ENCODE measurements at regions not wholly inside any gene's neighbourhood (a gene's known extent, or its start where the extent isn't known, plus 50 kb on each side); places are given as distances from the start of the nearest gene placed in this dataset.

- DNase-seq = no peak
Observed at GRCh38 chr2:128475427-128476211, 157.0 kb upstream of the HS6ST1 start.

DNA sequence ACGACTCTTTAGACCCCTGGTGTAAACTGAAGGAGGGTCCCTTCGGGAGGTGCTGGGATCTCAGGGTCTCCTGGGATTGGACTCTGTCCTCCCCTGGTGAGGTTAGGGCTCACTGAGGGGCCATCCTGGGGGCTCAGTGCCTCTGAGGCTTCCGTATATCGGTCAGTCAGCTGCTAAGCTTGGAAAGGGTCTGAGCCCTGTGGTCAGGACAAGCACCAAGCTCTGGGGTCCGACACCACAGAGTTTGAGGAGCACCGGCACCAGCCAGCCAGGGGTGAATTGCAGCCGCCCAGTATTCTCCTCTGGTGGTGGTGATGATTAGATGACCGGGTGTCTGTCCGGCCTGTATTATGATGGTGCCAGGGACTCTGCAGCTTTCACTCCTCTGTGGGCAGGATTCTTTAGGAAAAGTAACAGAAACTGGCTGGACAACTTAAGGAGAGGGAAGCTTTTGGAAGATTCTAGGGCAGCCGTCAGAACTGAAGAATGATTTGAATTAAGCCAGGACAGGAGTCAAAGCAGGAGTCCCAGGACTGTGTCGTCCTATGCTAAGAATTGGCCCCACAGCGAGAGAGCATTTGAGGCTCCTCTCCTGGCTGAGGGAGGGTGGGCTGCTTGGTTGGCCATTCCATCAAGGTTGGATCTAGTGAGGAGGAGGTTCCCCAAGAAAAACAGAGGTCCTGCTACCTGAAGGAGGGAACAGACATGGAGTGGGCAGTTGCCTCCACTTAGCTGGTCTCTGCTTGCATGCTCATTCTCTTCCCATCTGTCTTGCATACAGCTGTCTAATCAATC, 158.6 kb upstream of the HS6ST1 start:
- no peak for DNase-seq

GRCh38 chr2:128477891-128478290, 159.2 kb upstream of the HS6ST1 start:
- no peak for DNase-seq

GRCh38 chr2:128485761-128486639, 167.3 kb upstream of the HS6ST1 start:
- no peak for DNase-seq

DNA sequence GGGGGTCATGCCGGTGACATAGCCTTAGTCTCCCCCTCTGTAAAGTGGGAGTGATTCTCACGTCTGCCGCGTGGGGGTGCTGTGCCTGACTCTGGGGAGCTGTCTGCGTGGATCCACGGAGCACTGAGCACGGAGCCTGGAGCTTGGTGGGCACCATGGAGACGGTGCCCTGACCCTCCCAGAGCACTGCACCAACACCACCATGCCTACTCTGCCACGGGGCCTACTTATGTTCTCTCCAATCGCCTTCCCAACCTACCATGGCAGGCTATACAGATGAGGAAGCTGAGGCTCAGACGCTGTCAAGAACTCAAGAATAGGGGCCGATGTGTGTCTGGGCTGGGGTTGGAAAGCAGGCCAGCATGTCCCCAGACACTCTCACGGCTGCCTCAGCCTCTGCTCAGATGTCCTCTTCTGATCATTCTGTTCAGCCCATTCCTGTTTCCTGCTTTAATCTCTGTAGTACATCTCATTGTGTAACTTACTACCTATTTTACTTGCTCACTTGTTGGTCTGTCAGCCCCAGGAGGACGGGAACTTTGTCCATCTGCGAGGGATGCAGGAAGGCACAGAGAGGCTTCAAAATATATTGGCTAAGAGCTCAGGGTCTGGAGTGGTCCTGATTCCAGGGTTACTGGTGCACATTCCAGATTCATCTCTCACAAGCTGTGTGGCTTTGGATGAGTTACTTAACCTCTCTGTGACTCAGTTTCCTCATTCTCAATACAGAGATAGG, 168.1 kb upstream of the HS6ST1 start:
- DNase-seq = no peak

DNA sequence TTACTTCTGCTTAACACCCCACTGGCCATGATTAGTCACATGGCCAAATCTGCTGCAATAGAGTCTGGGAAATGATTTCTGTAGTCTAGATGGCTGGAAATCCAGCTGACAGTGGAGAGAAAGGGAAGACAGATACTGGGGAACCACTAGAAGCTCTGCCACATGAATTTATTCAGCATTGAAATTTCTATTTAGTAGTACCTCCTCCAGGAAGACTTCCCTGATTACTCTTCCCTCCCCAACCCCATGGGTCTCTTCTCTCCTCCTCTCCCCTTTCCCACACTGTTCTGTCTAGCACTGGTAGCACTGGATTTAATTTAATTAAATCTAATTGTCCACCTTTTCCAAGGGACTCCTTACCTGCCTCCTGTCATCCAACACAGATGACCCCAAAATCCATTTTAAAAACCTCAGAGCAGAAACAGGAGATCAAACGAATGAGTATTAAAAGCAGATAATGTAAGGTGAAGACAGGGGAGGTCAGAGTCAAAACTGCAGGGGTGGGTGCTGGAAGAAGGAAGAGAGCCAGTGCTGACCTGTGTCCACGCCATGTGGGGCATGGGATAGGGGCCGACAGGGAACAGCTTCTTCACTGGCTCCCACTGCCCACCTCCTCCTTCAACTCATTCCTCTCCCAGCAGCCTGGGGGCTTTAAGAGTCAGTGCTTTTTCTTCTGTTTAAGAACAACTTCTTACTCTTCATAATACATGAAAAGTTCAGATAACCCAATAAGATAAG, 169.2 kb upstream of the HS6ST1 start:
- DNase-seq = no peak

GRCh38 chr2:128488434-128488833, 169.8 kb upstream of the HS6ST1 start:
- no peak for DNase-seq

GRCh38 chr2:128489526-128490273, 171.0 kb upstream of the HS6ST1 start:
- DNase-seq = no peak

DNA sequence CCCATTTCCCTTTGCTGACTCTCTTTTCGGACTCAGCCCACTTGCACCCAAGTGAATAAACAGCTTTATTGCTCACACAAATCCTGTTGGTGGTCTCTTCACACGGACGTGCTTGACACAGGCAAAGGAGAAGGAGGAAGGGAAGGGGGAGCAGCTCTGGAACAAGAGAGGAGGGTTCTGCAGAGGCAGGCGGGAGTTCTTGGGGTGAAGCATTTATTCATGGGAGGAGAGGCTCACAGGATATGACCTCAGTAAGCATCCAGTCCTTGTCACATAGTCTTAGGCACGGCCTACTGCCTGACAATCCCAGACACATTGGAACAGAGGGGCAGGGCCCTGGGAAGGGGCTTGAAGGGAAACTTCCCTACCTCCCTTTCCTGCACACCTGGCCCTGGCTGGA, 171.7 kb upstream of the HS6ST1 start:
- DNase-seq = no peak

DNA sequence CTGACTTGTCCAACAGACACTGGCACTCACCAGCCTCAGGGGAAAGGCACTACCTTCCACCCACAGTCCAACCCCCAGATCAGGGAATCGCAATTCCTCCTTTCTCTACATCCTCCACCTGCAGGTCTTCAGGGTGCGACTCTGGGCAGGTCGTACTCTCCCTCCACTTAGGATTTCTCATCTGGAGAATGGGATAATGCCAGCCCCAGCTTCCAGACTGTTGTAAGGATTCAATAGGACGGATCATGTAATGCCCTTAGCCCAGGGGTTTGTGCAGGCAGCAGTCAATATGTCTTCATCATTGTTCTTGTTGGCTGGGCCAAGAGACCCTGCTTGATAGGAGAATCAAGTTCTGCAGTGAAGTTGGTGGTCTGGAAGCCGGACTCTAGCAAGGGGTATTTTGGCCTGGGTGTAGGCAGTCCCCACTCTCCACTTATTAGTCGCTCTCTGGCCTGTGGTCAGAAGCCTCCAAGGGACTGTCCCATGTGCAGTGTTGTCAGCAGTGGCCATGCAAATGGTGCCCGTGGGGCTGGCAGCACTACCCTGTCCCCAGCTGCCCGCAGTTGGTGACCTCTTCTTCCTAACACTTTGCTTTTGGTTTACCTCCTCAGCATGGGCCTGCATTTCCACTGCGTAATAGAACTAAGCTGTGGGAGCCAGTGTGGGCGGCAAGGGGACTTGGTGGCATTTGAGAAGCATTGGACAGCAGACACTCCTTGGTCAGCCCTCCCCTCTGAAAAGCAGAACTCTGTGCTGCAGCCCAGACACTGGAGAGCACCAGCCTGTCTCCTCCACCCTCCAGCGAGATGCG, 172.4 kb upstream of the HS6ST1 start:
- DNase-seq = no peak

GRCh38 chr2:128491692-128492244, 173.1 kb upstream of the HS6ST1 start:
- DNase-seq = no peak

- no peak for DNase-seq
Observed at GRCh38 chr2:128492966-128493811, 174.5 kb upstream of the HS6ST1 start.

- DNase-seq = no peak
Observed at GRCh38 chr2:128493880-128494279, 175.2 kb upstream of the HS6ST1 start.

DNA sequence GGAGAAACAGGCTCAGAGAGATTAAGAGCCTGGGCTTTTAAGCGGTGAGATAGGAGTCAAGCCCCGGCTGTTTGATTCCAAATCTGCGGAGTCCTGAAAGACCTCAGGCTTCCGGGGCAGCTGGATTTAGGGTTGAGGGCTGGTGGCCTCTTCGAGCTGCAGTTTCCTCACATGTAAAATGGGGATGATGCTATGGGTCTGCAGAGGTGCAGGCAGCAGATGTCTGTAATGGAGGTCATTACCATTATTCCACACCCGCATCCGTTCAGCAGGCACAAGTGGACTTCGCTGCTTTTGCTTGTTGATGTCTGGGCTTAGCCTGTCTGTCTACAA, 175.6 kb upstream of the HS6ST1 start:
- no peak for DNase-seq

DNA sequence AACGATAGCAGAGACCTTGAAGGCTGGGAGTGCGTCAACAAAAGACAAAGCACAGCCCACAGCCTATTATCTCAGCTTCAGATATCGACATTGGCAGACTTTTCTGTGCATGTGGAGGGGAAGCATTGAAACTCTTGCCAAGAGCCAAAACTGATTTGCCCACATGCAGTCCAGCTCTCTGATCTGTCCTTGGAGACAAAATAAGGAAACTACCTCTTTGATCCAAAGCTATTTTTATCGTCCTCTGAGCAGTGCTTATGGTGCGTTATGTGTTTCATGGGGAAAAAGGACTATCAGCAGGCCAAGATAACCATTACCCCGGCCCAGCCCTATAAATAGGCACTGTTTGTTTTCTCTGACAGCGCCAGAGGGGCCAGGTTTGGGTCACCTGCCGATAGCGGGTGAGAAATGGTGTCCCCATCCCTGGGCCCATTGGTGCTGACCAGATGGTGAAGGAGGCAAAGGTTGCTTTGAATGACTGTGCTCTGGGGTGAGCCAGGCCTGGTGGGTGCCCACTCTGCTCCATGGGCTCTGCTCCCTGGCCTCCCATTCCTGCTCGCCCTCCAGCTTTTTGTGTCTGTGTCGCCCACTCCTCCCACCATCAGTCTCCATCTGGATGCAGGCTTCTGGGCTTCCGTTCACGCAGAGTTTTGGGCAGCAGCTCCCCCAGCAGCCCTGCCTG, 176.1 kb upstream of the HS6ST1 start:
- no peak for DNase-seq

DNA sequence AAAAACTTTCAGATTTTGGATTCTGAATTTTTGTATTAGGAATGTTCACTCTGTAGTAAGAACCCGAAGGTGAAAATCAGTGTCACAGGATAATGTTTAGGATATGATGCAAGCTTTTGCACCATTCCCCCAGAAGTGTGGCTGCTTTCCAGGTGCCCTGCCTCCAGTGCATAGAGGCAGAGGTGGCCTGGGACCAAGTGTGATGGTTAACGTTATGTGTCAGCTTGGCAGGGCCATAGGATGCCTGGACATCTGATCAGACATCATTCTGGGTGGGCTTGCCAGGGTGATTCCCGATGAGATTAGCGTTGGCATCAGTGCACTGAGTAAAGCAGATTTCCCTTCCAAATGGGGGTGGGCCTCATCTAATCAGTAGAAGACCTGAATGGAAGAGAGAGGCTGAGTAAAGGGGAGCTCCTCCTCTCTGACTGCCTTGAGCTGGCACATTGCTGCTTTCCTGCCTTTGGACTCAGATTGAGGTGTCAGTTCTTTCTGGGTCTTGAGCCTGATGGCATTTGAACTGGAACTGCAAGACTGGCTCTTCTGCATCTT, 177.4 kb upstream of the HS6ST1 start:
- DNase-seq = no peak

DNA sequence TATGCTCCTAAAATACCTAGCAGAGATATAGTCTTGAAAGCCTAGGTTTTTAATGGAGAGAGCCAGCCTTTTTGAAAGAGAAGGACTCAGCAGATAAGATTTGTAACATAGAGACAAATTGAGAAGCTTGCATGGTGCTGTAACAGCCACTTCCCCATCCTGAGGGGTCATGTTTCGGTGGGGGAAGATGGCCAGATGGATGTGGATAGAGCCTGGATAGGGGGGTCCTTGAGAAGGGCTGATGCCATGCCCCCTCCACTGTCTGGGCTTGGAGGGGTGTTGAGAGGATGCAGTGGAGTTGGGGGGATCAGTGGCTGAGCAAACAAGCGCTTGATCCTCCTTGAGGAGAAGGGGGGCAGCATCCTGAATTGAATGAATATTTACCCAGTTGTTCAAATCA, 178.0 kb upstream of the HS6ST1 start:
- DNase-seq = no peak

DNA sequence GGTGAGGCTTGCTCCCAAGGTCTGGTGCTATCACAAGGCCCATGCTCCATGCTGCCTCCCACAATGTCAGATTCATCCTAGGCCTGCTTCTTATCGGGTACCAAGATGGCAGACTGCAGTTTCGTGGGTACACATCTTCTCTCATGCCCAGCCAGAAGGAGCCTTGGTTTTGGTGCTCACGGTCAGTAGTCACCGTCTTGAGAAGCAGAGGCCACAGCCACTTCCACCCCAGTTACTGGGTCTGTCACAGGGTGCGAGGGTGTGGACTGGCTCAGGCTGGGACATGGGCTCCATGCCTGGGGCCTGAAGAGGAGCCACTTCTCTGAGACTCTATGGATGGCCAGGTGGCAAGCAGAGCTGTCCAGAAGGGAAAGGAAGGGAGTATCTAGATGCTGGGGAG, 178.8 kb upstream of the HS6ST1 start:
- no peak for DNase-seq

Measured in activated CD4-positive, CD25-positive, alpha-beta regulatory T cell (primary cell).